HG03025 (cell line): ENCODE measurements at regions not wholly inside any gene's neighbourhood (a gene's known extent, or its start where the extent isn't known, plus 50 kb on each side); places are given as distances from the start of the nearest gene placed in this dataset.
"Not testable (repeated sequence)": the region's sequence is repeated elsewhere in the genome, so short reads cannot be mapped to it uniquely, and the experiment has no call there.

Experiments
- ATAC-seq: cut with Tn5 transposase; IDR thresholded peaks from one replicate; pipeline ENCODE4 v1.9.1; 2021; ENCODE audit warnings: mild to moderate bottlenecking, moderate library complexity; ENCODE audit not compliant: unreplicated experiment, low FRiP score

DNA sequence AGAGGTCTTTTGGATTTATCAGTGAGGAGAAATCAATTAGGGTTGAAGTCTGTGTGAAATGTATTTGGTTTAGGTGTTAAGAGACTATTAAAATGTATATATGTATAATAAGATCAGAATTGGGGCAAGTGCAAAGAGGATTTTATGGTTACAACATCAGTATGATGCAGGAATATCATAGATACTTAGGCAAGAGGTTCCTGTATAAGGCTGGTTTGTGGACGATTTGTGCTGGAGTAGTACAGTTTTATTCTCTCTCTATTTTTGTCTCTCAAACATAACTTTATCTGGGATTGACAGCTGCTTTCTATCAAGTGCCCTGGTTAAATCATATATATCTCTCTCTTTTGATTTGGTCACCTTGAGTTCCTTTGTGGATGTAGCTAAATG, 142.5 kb downstream of the CTH start:
- ATAC-seq: no peak

DNA sequence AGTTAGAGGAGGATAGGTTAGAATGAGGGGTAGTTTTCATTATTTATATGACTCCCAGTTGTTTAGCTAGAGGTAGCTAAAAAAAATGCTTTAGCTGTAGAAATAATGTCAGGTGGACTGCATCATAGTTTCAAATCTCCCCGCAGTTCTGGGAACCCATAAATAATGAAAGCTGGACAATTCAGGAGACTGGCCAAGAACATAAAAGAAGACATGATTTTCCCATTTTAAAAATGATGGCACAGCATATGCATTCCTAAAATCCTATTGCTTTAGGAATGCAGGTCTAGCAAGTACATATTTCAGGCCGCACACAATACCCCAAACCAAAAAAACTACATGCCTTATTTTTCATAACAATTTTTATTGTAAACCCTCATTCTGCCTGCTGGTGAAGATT, 143.3 kb downstream of the CTH start:
- no peak for ATAC-seq

GRCh38 chr1:70556541-70556940, 145.5 kb downstream of the CTH start:
- ATAC-seq: no peak

GRCh38 chr1:70567167-70567566, 156.1 kb downstream of the CTH start:
- no peak for ATAC-seq

DNA sequence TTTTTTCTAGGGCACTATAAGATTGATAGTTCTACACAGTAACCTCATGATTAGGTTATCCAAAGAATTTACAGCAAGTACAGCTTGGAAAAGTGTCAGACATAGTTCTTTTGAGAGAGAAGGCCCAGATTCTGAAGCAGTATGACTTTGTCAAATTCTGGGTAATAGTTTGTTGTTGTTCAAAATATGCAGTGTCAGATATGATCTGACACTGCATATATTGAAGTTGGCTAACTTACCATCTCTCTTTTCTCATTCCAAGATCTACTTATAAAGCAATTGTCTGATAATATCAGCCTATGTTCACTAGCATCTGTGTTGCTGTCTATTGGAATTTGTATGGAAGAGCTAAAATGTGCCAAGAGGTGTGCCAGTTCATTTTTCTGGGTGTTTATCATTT, 160.1 kb downstream of the CTH start:
- no peak for ATAC-seq

DNA sequence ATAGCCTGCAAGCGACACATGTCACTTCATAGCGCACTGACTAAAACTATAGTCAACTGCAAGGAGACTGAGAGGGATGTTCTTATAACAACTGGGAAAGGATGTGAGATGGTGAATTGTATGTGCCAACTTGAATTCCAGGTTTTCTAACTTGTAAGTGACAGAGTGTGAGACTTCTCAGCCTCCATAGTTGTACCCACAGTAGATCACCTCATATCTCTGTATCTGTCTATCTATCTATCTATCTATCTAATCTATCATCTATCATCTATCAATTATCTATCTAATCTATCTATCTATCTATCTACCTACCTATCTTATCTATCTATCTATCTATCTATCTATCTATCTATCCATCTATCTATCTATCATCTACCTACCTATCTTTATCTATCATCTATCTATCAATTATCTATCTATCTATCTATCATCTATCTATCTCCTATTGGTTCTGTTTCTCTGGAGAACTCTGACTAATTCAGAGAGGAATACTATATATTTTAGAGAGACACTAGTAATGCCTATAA, 162.3 kb downstream of the CTH start:
- ATAC-seq: no peak

GRCh38 chr1:70581661-70582060, 170.6 kb downstream of the CTH start:
- ATAC-seq: no peak

DNA sequence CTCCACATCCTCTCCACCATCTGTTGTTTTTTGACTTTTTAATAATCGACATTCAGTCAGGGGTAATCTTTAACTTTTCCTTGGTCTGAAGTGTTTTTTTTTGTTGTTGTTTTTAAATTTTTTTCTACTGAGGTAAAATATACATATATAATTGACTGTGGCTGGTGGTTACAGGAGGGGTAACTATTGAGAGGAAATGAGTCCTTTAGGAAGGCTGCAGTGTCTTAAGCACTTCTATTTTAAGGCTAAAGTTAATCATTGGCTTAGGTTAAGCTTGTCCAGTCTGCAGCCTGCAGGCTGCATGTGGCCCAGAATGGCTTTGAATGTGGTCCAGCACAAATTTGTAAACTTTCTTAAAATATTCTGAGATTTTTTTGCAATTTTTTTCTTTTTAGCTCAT, 172.5 kb downstream of the CTH start:
- peak; percentile 65 for ATAC-seq

DNA sequence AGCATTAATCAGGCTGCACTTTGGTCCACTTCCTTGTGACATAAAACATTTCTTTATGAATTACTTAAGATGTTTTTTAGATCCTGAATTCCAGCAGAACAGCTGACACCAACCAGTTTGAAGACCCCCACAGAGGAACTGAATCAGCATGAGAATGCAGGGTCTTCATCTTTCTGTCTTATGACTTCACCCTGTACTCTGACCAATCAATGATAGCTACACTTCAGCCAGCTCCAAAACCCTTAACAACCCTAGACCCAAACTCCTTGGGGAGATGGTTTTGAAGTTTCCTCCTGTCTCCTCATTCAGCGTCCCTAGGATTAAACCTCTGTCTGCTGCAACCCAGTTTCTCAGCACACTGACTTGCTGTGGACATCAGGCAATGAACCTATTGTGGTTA, 175.0 kb downstream of the CTH start:
- ATAC-seq: no peak

GRCh38 chr1:70587872-70588366, 176.9 kb downstream of the CTH start:
- ATAC-seq: no peak

DNA sequence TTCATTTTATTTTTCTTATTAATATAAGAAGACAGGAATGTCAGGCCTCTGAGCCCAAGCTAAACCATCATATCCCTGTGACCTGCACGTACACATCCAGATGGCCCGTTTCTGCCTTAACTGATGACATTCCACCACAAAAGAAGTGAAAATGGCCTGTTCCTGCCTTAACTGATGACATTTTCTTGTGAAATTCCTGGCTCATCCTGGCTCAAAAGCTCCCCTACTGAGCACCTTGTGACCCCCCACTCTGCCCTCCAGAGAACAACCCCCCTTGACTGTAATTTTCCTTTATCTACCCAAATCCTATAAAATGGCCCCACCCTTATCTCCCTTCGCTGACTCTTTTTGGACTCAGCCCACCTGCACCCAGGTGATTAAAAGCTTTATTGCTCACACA, 182.5 kb downstream of the CTH start:
- ATAC-seq: not testable (repeated sequence)

GRCh38 chr1:70608815-70609214, 197.7 kb downstream of the CTH start:
- no peak for ATAC-seq

GRCh38 chr1:70610164-70610563, 199.1 kb downstream of the CTH start:
- not testable (repeated sequence) for ATAC-seq

DNA sequence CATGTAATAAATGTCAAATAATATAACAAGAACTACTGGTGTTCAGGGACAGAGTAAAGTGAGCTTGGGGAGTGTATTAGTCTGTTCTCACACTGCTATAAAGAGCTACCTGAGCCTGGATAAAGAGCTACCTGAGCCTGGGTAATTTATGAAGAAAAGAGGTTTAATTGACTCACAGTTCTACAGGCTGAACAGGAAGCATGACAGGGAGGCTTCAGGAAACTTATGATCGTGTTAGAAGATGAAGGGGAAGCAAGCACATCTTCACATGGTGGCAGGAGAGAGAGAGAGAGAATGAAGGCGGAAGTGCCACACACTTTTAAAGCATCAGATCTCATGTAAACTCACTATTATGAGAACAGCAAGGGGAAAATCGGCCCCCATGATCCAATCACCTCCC, 205.9 kb downstream of the CTH start:
- ATAC-seq: no peak

GRCh38 chr1:70617728-70618127, 206.7 kb downstream of the CTH start:
- no peak for ATAC-seq

DNA sequence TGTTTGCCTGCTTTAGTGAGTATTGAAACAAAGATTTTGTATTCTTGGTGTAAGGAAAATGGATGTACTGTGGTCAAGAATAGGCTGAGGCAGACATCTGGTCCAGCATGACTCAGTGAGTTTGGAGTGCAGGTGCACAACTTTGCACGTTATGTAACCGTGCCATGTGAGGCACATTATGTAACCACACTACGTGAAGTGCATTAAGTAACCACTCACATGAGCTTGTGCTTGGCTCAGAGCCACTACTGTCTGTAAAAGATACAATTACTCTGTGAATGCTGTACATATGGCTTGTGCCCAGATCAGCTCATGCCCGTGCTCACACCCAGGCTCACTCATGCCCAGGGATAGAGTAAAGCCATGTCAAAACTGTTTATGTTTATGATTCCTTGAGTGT, 216.8 kb downstream of the CTH start:
- no peak for ATAC-seq

DNA sequence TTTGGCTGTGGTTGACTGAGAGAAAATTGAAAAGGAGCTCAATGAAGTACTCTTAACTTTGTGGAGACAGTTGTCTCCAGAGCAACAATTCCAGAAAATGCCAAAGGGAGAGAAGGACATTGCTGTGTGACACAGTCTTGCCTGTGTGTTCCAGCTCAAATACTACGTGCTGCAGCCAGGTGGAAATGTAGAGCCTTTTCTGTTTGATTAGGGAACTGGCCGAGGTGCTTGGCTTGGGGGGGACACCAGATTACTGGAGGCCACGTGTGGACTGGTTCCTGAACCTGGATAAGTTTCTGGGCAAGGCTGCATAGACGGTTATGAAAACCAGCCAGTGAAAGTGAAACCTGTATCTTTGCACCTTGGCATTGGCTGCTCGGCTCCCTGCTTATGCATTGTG, 217.9 kb downstream of the CTH start:
- no peak for ATAC-seq

GRCh38 chr1:70633004-70633403, 221.9 kb downstream of the CTH start:
- no peak for ATAC-seq

DNA sequence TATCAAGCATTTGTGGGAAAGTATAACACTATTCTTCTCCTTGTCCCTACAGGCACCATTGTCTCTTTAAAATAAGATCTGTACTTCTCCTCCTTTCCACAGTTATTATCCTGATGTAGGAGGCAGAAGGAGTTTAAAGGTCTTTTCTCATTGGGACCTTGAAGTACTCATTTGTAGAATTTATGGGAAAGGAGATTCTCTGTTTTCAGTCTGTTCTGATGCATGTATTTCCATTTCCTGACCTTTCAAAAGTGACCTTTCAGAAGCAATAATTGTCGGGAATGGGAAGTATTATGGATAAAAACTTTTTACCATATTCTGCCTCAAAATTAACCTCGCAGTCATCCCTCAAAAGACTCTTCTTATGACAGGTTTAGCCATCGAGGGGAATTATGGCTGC, 224.8 kb downstream of the CTH start:
- no peak for ATAC-seq

DNA sequence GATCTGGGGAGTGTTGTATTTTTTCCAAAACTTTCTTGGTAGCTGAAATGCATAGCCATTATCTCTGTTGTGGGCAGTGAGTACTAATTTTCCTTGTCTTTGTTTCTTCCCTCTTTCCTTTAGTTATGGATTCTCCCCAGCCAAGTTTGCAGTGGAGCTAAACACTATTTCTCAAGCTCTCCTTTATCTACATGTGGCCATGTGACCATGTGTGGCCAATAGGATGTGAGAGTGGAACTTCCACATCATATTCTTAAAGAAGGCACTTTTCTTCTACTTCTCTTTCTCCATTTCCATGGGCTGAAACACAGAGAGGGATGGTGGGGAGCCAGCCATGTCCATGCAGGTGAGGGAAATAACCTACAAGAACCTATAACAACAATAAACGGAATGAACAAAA, 230.8 kb downstream of the CTH start:
- no peak for ATAC-seq

- no peak for ATAC-seq
Measured at GRCh38 chr1:70656361-70656760, 245.3 kb downstream of the CTH start.

DNA sequence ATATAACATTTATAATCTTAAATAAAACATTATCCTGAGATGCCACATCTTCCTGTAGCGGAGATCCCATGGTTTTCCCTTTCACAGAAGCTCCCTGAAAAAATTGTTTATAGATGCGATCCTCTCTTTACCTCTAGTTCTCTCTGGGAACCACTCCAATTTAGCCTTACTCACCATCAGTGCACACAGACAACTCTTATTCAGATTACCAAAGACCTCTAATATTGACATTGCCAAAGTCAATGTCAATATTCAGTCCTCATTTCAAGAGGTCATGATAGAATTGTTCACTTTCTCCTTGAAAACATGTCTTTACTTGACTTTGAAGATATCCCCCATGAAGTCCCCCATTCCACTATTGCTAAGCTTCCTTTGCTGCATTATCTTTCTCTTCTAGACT, 248.8 kb downstream of the CTH start:
- ATAC-seq: no peak
